Tibial nerve (tissue), 3 donors: ENCODE measurements at regions not wholly inside any gene's neighbourhood (a gene's known extent, or its start where the extent isn't known, plus 50 kb on each side); places are given as distances from the start of the nearest gene placed in this dataset.

Experiments
- POLR2A ChIP-seq, 2 donors: fragments of 450-650 bp; IDR thresholded peaks; one replicate each; pipeline ENCODE4 v1.6.1; 2017; ENCODE audit warnings: antibody characterized with exemption in 2 of 2, mild to moderate bottlenecking in 2 of 2, moderate library complexity in 2 of 2
- TF ChIP-seq, protein P1 (sequence below), 5 experiments: fragments of 200-600 bp in 3 of 5; fragments of 450-650 bp in 2 of 5; sonication (generic) in 3 of 5; IDR thresholded peaks; one replicate each; pipeline ENCODE4 v1.5.1; 2016 to 2019; ENCODE audit warnings: antibody characterized with exemption in 5 of 5, mild to moderate bottlenecking in 3 of 5, moderate library complexity in 2 of 5

- TF ChIP-seq, protein P1, sequence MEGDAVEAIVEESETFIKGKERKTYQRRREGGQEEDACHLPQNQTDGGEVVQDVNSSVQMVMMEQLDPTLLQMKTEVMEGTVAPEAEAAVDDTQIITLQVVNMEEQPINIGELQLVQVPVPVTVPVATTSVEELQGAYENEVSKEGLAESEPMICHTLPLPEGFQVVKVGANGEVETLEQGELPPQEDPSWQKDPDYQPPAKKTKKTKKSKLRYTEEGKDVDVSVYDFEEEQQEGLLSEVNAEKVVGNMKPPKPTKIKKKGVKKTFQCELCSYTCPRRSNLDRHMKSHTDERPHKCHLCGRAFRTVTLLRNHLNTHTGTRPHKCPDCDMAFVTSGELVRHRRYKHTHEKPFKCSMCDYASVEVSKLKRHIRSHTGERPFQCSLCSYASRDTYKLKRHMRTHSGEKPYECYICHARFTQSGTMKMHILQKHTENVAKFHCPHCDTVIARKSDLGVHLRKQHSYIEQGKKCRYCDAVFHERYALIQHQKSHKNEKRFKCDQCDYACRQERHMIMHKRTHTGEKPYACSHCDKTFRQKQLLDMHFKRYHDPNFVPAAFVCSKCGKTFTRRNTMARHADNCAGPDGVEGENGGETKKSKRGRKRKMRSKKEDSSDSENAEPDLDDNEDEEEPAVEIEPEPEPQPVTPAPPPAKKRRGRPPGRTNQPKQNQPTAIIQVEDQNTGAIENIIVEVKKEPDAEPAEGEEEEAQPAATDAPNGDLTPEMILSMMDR (IDR thresholded peaks at IDR 0.05), result no peak
- no peak for TF ChIP-seq POLR2A (IDR thresholded peaks at IDR 0.05)
Measured at GRCh38 chr12:97169889-97170567, 263.0 kb downstream of the NEDD1 start.
